ENCODE measurements at regions not wholly inside any gene's neighbourhood (a gene's known extent, or its start where the extent isn't known, plus 50 kb on each side); places are given as distances from the start of the nearest gene placed in this dataset.
"Not testable (repeated sequence)": the region's sequence is repeated elsewhere in the genome, so short reads cannot be mapped to it uniquely, and the experiment has no call there.

DNA sequence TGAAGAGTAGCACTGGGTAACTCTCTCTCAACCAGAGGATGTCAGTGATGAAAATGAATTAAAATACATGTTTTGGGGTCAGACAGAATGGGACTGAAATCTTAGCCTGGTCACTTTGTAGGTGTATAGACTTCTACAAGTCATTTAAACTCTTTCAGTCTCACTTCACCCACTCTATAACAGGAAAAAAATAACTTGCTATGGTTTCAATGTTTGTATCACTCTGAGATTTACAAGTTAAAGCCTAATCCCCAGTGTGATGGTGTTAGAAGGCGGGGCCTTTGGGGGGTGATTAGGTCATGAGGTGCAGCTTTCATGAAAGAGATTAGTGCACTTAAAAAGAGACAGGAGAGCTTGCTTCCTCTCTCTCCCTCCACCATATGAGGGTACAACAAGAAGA is 134.8 kb downstream of the INHBA start:
- no peak for DNase-seq
- TF ChIP-seq GATA1 (IDR thresholded peaks at IDR 0.05; ENCODE audit: low read depth, low read length) (no peak), POLR2A (IDR thresholded peaks at IDR 0.05; ENCODE audit: low read length) (no peak)

DNA sequence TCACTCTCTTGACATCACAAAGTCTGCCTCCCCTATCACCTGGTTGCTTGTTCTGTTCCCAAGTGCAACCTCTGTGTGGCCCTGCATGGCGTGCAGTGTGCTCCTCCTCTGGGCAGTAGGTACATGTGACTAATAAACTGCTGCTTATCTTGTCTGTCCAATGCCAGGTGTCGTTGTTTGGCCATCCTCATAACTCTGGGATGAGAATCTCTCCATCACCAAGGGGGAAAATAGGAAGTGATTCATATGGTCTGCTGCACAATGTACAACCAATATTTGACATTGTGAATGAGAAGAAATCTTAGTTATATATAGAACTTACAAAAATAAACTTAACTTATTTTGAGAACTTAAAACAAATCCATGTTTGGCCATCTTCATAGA is 135.2 kb downstream of the INHBA start:
- TF ChIP-seq GATA1 (IDR thresholded peaks at IDR 0.05; ENCODE audit: low read depth, low read length) (no peak), POLR2A (IDR thresholded peaks at IDR 0.05; ENCODE audit: low read length) (no peak)
- no peak for DNase-seq

DNA sequence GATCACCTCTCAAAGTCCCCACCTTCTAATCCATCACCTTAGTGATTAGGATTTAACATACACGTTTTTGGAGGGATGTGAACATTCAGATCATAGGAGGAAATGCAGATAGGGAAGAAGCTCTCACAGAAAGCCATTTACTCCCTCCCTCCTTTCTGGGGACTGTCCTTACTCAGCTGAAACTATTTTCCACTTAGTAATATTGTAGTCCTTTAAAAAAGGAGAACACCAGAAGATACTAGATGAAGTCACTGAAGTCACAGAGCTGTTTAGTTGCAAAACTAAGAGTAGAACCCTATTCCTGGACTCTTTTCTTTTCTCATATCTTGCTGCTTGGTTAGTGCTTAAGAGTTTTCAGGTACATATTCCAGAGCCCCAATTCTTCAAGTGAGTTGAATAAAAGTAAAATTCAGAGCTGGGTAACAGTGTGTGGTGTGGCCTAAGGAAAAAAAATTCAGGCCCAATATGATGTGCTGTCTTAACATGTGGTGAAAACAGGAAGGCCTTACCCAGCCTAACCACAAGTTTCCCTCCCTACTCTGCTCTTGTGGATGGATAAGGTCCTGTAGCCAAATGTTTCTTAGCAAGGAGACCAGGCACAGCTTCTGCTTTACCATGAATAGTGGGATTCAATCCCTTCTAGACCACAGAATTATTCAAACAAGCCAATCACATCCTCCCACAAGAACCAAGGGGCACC is 135.7 kb downstream of the INHBA start:
- DNase-seq = no peak
- TF ChIP-seq POLR2A (IDR thresholded peaks at IDR 0.05; ENCODE audit: low read length) (no peak), GATA1 (IDR thresholded peaks at IDR 0.05; ENCODE audit: low read depth, low read length) (no peak)

DNA sequence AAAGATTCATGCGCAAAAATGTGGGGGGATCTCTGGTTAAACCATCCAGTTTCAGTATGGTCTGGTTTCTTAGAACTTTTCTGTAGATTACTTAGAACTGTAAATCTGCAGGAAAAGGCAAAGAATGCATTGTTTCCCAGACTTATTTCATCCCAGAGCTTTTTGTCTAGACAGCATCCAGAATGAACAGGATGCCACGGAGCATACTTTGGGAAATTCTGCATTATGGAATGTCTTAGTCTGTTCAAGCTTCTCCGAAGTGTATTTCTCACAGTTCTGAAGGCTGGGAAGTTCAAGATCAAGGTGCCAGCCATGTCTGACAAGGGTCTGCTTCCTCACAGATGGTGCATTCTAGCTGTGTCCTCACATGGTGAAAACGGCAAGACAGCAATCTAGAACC is 136.3 kb downstream of the INHBA start:
- no peak for TF ChIP-seq GATA1 (IDR thresholded peaks at IDR 0.05; ENCODE audit: low read depth, low read length)
- no peak for TF ChIP-seq POLR2A (IDR thresholded peaks at IDR 0.05; ENCODE audit: low read length)
- DNase-seq = no peak

DNA sequence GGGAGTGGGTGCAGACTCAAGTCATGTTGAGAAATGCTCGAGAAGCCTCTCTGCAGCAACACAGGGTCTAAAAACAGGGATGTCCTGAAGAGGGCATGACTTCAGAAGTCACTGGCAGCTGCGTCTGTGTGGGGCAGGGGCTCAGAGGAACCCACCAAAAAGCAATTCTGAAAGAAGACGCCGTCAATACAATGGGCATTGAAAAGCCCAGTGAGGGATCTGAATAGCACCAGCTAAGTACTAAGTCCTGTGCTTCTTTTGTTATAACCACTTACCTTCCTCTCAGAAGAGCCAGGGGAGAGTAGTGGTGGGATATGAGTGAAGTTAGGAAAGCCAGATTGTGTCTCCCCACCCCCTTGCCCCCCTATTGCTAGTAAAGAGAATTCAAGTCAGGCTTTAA is 137.2 kb downstream of the INHBA start:
- no peak for DNase-seq
- TF ChIP-seq POLR2A (IDR thresholded peaks at IDR 0.05; ENCODE audit: low read length) (no peak), GATA1 (IDR thresholded peaks at IDR 0.05; ENCODE audit: low read depth, low read length) (no peak)

DNA sequence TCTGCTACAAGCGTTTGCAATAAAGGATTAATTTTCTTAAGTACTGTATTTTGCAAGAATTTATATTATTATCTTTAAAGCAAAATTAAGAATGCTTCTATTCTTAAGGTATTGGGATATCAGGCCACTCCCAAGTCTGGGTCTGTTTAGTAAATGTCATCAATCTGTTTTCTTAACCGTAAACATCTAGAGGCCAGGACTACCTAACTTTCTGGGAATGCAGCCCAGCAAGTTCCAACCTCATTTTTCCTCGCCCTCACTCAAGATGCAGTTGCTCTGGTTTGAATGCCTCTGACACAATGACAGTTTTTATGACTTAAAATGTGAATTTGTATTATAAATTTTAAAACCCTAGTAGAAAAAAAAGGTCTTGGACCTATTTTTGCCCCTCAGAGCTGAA is 143.5 kb downstream of the INHBA start:
- TF ChIP-seq GATA1 (IDR thresholded peaks at IDR 0.05; ENCODE audit: low read depth, low read length) = no peak
- no peak for TF ChIP-seq POLR2A (IDR thresholded peaks at IDR 0.05; ENCODE audit: low read length)
- DNase-seq = no peak

DNA sequence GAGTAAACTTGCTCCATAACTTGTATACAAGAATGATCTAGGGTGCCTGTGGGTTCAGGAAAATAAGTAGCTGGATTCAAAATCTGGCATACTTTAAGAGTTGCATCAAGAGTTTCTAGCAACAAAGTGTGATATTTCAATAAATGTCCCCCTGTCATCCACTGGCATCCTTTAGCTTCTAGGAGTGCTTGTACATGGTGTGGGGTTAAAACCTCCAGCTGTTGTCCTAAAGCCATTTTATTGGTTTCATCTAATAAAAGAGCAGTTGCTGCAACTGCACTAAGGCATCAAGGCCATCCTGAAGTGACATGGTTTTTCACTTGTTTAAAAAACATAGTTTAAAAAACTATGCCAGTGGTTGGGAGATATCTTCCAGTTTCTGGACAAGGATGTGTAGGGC is 148.4 kb downstream of the INHBA start:
- TF ChIP-seq POLR2A (IDR thresholded peaks at IDR 0.05; ENCODE audit: low read length) = no peak
- TF ChIP-seq GATA1 (IDR thresholded peaks at IDR 0.05; ENCODE audit: low read depth, low read length) = no peak
- no peak for DNase-seq

DNA sequence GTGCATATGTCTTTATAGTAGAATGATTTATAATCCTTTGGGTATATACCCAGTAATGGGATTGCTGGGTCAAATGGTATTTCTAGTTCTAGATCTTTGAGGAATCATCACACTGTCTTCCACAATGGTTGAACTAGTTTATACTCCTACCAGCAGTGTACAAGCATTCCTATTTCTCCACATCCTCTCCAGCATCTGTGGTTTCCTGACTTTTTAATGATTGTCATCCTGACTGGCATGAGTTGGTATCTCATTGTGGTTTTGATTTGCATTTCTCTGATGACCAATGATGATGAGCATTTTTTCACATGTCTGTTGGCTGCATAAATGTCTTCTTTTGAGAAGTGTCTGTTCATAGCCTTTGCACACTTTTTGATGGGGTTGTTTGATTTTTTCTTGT is 152.8 kb downstream of the INHBA start:
- DNase-seq = not testable (repeated sequence)

DNA sequence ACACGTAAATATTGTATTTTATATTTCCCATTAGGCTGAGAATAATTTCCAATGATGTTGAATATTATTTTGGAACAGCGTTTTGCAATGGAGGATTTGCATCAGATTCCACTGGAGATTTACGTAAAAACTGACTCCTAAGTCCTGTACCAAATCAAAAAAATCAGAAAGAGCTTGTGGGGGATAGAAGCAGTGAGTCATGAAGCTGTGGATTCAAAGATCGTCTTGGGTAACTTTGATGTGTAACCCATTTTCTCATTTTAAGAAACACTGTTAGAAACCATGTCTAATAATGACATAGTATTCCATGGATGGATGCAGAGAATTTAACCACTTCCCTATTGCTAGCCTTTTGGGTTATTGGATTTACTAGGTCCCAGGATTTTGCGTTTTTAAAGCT is 158.6 kb downstream of the INHBA start:
- no peak for DNase-seq
- TF ChIP-seq POLR2A (IDR thresholded peaks at IDR 0.05; ENCODE audit: low read length) (no peak), GATA1 (IDR thresholded peaks at IDR 0.05; ENCODE audit: low read depth, low read length) (no peak)

DNA sequence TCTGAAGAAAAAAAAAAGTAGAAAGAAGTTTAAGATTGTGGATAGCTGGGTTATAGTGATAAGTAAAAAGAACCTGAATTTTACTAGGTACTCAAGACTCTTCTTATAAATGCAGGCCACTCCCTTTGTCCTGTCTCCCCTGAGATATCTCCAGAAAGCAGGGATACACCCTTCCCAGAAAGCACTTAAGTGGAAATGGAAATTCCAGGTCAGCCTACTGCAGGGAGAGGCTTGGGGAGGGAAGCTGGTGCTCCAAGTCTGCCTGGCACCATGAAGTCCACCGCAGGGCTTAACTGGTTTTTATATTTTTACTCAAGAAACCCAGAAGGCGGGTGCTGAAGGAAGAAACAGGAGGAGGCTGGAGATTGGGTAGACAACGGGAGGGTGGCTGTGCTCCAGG is 162.3 kb downstream of the INHBA start:
- TF ChIP-seq POLR2A (IDR thresholded peaks at IDR 0.05; ENCODE audit: low read length) (no peak), GATA1 (IDR thresholded peaks at IDR 0.05; ENCODE audit: low read depth, low read length) (no peak)
- DNase-seq = no peak

DNA sequence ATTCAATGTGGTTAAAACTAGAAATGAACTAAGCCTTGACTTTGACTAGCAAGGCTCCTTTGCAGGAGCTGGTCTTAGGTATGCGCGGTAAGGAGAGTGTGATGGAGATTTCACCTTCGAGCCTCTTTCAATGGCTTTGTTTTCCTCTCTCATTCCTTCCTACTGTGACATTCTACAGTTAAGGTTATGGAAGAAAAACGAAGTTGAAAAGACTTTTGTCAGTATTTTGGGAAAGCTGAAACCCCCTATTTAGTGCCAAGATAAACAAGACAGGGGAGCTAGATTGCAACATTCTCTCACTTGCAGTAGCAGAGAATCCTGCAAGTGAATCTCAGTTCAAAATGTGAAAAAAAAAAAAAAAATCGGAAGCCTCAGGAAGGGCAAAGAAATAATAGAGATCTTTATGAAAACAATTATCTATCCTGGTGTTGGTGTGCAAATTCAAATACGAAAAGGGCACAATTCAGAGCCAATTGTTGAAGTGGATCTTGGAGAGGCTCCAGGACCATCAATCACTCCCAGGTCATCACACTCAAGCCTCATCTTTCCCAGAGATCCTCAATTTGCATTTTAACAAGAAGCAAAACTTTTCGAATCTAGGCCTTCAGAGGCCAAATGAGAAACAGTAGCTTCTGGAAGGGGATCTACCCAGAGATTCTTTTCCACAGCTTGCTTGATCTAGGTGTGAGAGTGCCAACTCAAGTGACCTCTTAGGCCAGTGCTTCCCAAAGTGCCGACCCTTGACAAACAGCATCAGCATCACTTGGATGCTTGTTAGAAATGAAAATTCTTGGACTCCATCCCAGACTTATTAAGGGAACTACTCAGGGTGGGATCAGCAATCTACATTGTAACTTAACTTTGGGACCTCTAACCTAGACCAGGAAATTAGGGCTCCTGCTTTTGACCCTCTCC is 163.8 kb downstream of the INHBA start:
- DNase-seq = no peak
- no peak for TF ChIP-seq GATA1 (IDR thresholded peaks at IDR 0.05; ENCODE audit: low read depth, low read length)
- TF ChIP-seq POLR2A (IDR thresholded peaks at IDR 0.05; ENCODE audit: low read length) = no peak

DNA sequence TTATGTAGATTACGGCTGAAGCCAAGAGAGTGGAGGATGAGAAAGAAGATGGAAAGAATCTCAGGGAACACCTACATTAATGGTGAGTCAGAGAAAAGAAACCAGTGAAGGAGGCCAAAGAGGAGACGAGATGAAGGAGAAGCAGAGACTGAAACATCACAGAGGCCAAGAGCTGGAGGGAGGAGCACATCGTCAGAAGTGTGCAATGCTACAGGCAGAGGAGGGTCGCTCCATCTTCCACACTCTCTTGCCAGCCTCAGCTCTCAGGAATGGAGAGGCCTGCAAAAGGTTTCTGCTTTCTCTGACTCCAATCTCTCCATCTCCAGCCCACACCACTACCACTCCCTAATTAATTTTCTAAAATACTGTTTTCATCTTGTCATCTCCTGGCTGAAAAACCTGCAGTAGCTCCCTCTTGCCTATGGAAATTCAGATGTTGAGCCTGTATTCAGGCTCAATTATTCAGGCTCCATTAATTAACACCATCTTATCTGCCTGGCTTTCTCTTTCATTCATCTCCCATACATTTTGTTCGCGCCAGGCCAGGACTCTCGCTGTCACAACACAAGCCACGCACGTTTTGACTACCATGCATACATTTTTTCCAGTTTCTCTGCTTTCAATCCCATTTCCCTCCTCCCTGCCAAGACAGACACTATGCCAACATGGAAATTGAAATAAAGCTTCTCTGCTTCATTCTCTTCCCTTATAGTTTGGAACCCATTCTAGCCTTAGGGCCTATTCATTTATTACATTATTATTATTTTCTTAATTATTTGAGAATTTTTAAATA is 165.8 kb downstream of the INHBA start:
- TF ChIP-seq POLR2A (IDR thresholded peaks at IDR 0.05; ENCODE audit: low read length) (no peak), GATA1 (IDR thresholded peaks at IDR 0.05; ENCODE audit: low read depth, low read length) (no peak)
- DNase-seq = no peak

DNA sequence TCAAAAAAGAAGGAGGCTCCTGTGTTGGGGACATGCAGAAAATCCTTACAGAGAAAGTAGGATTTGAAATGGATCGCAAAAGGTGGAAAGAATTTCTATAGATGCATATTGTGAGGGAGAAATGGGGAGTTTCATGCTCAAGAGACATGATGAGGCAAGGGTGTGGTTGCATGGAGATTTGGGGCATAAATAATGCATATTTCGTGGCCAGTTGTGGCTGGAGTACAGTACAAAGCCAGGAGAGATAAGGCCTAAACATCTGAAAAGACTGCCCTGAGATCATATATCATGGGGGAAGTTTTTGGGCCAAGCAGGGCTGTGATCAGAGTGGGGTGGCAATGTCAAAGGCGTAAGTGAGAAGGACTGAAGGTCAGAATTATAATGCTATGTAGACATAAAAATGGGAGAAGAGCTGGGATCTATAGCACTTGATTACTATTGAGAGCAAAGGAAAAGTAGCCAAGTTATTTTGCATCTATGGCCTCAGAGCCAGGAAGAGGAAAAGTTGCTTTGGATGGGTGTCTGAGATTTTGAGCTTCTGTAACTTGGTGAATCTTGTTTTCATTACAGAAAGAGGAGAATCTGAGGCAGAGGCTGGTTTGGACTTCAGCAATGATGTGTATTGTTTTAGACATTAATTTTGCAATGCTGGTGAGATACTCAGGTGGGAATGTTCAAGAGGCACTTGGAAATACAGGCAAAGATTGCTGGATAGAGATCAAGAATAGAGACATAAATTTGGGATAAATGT is 166.6 kb downstream of the INHBA start:
- TF ChIP-seq GATA1 (IDR thresholded peaks at IDR 0.05; ENCODE audit: low read depth, low read length) (no peak), POLR2A (IDR thresholded peaks at IDR 0.05; ENCODE audit: low read length) (no peak)
- no peak for DNase-seq

DNA sequence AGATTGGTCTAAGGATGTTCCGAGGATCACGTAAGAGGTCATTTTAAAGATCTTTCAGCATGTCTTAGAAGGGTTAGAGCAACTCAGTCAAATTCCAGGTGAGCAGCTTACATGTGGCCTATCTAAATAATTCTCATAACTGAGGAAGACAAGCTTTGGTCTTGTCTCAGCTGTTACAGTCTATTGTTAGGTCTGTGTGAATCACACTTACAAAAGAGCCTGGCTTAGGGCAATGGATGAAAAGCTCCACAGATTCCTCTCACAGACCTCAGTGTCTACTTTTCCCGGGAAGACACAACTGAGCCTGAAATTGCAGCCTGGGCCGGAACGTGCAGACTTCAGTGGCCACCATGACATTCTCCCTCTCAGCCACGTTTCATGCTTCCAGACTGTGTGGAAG is 173.1 kb downstream of the INHBA start:
- TF ChIP-seq GATA1 (IDR thresholded peaks at IDR 0.05; ENCODE audit: low read depth, low read length) = no peak
- no peak for TF ChIP-seq POLR2A (IDR thresholded peaks at IDR 0.05; ENCODE audit: low read length)
- no peak for DNase-seq

Data from erythroblast (primary cell).